NK-92 treated with Interleukin-12 subunit alpha and Interleukin-12 subunit beta, amount 100 ng/mL, for 24 hours (cell line): ENCODE measurements at regions not wholly inside any gene's neighbourhood (a gene's known extent, or its start where the extent isn't known, plus 50 kb on each side); places are given as distances from the start of the nearest gene placed in this dataset.

Experiments
- DNase-seq: peaks from one replicate; lab custom pipeline; 2025; lab: John Stamatoyannopoulos, UW

DNA sequence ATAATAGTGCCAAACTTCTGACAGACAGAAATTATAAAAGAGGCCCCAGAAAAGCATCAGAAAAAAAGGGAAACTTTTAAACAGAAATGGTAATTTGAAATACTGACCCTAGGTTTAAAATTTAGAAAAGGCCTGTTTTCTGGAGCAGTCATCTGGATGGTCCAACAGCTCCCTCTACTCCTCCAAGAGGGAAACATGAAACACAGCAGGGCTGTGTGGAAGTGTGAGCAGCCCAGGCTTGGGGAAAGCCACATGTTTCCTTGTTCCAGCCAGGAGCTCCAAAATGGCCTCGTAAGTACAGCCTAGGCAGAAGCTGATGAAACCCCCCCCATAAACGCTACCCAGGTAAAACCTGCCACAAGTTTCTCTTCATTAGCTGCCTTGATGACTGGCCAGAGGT lies 499.3 kb upstream of the ADAMTS16 start:
- DNase-seq: no peak

DNA sequence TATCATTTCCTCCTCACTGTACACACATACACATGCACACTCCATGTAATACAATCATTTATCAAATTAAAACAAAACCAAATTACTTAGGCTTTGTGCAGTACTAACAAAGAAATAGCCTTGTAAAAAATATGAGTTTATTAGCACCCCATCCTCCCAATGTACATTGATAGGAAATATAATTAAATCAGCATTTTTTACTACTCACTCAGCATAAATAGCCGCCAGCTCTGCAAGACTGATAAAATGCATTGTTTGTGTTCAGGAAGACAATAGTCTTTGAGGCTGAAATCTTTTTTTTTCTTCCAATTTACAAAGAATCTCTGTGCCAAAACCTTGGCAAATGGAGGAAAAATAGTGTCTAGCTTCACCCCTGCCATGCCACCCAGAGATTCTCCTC lies 497.6 kb upstream of the ADAMTS16 start:
- DNase-seq: no peak

DNA sequence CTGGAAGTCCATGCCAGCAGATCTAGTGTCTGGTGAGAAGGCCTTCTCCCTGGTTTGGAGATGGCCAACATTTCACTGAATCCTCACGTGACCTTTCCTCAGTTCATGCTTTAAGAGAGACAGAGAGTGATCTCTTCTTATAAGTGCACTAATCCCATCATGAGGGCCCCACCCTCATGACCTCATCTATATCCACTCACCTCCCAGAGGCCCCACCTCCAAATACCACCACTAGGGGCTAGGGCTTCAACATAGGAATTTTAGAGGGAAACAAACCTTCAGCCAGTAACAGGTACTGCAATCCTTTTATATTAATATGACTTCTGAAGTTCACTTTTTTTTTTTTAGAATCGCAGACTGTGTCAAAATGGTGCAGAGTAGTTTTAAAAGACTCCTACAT lies 496.9 kb upstream of the ADAMTS16 start:
- no peak for DNase-seq

DNA sequence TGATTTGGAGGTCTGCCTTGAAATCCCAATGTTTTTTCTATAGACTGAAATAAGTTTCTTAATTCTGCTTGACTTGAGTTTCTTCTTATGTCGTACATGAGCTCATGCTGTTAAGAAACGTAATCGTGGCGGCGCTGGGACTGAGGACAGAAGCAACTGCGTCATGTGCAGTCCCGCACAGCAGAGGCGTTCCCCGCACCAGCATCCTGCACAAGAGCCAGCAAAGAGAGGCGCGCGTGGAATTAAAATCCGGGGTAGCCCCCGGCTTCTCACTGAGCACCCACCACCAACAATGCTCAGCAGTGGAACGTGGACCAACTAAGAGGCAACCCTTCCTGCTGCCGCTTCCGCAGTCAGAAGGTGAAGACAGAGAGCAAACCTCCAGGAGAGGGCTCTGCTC lies 496.2 kb upstream of the ADAMTS16 start:
- DNase-seq: no peak

DNA sequence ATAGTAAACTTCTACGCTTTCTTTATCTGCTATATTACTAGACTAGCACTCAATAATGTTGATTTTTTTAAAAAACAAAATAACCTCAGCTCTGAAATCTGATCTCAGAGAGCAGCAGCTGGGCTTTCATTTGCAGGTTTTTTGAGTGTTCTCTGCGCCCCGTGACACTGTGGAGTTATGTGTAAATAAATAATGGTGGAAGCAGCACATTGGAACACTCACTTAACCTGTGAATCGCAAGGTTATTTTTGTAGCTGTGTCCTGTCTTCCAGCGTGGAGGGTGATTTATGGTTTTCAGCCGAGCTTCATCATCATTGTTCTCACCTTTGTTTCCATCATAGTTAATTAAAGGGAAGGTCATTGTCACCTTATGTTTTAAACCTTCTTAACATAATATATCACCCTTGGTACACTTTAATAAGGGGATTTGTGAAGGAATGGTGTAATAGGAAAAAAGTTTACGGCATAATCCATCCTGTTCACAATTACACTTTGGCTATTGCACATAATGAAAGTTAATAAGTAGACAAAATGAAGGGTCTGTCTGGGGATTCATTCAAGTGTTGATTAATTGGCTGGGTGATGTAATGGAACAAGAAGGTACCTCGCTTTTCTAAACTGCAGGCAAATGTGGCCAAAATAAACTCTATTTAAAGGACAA lies 493.3 kb upstream of the ADAMTS16 start:
- no peak for DNase-seq

DNA sequence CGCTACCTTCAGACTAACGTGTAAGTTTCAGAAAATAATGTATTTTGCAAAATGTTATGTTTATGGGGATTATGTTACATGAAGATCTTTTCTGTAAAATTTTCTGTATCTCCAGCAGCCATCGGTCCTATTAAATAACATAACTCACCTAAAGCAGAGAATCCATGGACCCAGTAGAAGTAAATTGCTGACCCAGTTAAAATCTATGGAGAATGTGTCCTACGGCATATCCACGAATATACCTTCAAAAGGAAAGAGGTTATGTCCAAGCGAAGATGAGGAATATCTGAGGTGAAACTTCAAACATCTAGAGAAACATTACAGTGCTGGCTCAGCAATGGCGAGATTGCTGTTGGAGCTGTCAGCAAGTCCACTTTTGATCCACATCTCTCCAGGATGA lies 492.2 kb upstream of the ADAMTS16 start:
- DNase-seq: no peak

DNA sequence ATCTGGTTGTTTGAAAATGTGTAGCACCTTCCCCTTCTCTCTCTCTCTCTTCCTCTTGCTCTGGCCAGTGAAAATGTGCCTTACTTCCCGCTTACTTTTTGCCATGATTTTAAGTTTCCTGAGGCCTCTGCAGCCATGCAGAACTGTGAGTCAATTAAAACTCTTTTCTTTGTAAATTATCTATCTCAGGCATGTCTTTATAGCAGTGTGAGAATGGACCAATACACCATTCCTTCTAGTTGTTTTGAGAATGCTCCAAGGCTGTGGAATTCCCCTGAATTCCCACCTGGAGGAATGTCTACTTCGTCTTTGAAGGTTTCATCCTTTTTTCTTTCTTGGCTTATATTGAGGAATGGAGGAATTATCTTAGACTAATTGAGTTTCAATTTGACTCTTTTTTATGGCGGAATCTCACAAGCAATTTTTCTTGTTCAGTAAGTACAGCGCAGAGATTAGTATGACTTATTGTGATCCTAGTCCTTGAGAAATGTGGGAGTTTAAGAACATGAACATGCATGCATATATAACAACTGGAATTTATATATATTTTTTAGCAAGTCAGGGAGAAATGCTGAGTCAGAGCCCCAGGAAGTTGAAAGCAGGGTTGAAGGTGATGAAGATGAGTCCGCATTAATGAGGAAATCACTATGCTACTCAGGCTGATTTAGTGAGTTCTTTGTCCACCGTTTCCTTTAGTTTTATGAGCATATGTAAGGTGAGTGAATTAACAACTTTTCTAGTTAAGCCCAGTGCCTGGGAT lies 488.1 kb upstream of the ADAMTS16 start:
- DNase-seq: no peak

DNA sequence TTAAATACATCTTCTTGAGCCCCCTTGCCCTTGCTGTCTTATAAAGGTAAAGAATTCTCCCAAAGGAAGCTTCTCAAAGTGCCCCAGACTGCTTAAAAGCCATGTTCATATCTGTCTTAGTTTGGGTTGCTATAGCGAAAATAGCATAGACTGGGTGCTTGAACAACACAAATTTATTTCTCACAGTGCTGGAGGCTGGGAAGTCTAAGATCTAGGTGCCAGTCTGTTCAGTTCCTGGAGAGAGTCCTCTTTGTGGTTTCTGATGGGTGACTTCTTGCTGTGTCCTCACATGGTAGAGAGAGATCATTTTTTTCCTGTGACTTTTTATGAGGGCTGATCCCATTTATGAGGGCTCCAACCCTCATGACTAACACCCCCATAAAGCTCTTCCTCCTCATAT lies 486.7 kb upstream of the ADAMTS16 start:
- no peak for DNase-seq

DNA sequence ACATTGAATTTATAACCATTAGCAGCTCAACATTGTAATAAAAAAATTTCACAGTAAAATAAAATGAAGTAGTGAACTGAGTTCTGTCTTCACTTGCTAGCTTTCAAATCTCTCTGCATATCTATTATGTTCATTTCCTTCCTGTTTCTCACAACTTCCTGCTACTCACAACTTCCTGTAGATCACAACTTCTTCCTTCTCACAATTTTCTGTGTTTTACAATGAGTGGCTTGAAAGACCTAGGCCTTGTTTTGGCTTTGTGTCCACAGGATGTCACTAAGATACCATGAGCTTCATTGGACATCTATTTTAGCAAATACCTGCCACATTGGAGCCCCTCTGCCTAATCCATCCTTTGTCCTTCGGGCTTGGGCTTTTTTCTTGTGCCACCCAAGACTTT lies 480.3 kb upstream of the ADAMTS16 start:
- no peak for DNase-seq

DNA sequence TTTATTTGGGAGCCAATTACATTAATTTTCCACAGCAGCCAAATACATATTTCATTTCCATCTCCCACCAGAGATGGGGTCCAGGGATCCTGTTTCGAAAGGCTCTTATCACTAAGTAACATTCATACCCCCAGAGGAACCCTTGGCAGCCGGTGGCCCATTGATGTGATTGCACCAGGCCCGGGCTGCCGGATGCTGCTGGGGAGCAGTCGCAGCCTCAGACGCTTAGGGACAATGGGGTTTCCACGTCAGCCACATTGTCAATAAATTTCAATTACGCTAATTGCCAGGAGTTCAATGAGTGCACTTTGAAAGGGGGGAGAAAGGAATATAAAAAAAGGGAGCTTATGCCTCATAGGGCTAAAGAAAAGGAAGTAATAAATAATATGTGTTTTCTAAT lies 478.8 kb upstream of the ADAMTS16 start:
- DNase-seq: no peak

DNA sequence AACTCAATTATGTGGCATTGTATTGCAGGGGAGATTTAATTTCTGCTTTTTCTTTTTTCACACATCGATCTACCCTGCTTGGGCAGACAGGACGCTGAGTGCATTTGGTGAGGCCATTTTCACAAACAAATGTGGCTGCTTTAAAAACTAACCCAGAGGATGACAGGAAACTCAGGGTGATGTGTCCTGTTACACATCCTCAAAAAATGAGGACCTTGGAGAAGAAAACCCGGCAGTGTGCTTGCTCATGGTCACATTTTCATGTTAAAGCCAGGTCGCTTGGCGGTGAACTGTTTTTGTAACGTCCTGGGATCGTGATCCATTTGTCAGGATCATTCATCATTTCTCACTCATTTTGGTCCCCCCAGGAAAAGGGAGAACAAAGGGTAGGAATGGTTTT lies 478.3 kb upstream of the ADAMTS16 start:
- no peak for DNase-seq

DNA sequence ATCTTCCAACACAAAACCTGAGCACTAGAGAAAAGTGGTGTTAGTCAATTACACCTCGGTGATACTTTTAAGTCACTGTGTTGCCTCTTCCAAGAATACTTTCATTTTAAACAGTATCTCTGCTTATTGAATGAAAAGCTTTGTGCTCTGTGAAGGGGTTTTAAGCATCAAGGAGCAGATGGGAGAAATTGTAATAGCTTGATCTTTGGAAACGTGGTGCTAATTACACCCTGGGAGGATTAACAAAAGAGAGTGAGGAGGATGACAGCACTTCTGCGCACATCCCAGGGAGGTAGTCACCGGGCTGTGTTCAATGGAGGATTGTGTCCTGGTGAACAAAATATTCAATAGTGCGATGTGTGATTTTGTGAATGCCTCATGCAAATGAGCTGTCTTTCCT lies 477.4 kb upstream of the ADAMTS16 start:
- DNase-seq: no peak

DNA sequence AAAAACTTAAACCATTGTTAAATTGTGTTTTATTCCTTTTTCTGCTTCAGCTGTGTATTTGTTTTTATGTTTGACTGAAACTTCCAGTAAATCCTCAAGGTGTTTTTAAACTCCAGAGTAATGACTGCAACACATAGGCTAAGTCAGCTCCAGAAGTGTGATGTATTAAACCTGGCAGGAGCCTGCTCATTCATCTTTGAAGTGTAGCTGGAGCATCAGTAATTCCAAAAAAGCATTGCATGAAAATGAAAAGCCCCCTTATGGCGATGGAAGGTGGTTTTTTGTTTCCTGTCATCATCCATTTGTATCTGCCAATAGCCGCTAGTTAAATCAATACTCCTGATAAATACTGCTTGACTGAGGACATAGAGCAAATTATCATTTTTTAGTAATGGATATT lies 474.2 kb upstream of the ADAMTS16 start:
- no peak for DNase-seq

DNA sequence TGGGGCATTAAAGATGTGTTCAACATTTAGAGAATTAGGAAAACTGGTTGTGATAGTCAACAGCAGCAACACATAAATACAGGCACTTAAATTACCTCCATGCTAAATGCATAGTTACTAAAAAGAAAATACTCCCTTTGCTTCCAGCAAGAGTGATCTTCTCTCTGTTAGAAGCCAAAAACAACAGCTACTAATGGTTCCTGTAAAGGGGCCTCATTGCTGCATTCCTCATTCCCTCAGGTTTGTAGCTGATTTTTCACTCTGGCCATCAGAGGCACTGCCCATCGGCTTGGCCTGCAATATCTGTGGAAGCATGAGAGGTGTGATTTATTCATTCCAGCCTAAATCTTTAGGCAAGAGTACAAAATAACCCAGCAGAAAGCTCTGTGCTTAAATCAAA lies 466.0 kb upstream of the ADAMTS16 start:
- DNase-seq: no peak

DNA sequence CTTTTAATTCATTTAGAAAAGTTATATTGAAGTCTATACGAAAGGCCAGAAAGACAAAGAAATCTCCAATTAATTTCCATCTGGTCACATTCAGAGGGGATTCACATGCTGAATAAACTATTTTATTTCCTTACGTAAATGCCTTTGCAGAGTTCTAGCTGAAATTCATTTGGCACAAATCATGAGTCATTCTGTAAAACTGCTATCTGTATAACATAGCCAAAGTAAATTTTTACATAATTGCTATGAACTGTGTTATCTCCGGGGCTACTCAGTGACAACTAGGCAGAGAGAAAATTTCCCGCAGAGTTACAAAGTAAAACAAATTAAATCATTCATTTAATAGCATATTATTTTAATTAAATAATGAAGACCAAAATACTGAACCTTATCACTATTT lies 463.2 kb upstream of the ADAMTS16 start:
- no peak for DNase-seq

DNA sequence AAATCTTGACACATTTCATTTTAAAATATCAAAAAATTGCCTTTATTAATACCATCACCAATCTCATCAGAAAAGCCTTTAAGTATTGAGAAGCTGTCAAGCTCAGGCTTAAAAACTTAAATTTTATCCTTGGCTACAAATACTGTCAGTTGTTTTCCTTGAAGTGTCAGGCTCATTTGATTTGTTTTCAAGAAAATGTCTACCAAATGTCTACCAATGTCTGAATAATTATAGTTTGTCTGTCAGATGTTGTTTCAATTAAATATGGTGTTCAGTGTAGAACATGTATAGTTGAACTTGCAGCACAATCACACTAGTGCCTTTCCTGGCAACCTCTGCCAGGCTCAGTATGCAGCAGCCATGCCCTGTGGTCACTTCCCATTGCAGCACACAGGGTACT lies 455.2 kb upstream of the ADAMTS16 start:
- DNase-seq: no peak

DNA sequence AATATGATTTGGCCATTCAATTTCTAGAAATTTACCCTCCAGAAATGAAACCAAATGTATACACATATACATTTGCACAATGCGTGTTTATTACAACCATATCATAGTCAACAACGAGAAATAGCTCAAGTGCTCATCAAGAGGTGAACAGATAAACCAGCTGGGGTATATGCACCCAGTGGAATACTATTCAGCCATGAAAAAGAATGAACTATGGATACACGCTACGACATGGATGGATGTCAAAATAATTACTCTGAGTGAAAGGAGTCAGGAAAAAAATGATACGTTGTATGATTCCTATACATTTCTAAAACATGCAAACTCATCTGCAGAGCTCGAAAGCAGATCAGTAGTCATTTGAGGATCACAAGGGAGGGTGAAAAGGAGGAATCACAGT lies 441.5 kb upstream of the ADAMTS16 start:
- no peak for DNase-seq

DNA sequence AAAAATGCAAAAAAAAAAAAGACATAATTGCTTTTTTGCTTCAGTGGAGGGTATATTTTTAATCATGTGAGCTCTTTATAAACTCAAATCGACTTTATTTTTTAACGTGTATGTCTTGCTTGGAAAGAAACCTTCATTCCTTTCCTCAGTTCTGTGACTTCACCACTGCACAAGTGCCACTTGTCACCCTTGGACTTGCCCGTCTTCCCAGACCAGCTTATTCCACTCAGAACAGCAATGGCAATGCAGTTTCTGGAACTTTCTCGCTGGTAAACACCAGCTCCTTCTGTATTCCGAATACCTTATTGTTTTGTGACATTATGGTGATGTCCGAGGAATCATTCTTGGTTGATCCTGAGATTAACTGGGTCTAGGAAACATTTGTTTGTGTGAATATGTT lies 440.5 kb upstream of the ADAMTS16 start:
- no peak for DNase-seq

DNA sequence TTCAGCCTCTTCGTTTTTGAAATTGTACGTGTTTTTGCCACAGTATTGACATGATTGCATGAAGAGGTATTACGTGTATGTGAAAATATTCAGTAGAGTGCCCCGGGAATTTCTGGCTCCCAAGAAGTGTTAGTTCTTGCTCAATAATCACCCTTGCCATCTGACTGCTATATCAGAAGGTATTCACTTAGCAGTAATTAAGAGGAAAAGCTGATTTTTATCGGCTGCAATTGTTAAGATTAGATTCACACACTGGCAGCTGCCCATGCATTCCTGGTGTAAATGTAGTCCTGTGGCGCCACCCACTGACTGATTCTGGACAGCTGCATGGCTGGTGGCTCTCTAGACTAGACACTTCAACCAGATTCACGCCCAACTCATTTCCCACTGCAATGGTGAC lies 440.1 kb upstream of the ADAMTS16 start:
- no peak for DNase-seq

DNA sequence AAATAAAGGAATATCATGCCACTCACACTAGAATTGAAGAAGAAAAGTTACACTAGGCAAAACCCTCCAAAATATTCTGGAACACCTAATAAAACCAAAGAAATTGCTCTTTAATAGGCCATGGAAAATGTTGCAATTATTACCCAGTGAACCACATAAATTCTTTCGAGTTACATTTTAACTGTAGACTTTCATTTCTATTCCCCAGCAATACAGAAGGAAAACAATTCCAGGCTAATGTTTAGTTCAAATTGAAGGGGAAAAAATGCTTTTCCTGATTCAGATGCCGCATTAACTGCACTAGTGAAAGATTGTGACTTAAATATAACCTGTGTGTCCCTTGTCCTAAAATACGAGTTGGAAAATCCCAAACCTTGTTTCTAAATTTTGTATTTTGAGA lies 439.3 kb upstream of the ADAMTS16 start:
- DNase-seq: no peak

DNA sequence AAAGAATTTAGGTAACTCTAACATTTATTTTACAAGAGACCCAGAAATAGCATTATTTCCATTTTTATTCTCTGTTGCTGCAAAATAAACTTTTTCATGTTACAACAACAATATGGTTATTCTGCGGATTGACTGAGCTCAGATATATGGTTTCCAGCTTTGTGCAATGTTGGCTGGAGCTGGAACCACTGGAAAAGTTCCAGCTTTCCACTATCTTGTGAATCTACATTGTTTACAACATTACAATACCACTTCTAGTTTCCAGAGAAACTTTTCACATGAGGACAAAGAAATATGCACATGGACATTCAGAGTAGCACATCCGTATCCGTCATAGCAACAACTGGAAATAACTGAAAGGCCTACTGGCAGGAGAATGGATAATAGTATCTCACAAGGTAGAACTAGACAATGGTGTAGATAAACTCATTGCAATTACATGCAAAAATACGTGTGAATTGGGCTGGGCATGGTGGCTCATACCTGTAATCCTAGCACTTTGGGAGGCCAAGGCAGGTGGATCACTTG lies 436.1 kb upstream of the ADAMTS16 start:
- no peak for DNase-seq

DNA sequence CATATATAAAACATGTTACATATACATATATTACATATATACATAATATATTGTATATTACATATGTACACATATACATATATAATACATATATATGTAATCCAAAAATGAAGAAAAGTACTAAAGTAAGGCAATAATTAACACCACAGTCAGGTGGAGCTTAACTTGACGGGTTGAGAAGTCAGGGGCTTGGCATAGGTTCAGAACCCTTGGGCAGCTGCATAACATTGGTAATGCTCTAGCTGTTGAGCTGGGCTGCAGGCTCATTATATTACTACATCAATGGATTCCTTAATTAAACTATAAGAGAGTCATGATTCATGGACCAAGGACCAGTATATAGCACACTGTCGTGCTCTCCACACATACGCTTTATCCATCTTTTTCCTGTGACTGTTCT lies 435.2 kb upstream of the ADAMTS16 start:
- no peak for DNase-seq

DNA sequence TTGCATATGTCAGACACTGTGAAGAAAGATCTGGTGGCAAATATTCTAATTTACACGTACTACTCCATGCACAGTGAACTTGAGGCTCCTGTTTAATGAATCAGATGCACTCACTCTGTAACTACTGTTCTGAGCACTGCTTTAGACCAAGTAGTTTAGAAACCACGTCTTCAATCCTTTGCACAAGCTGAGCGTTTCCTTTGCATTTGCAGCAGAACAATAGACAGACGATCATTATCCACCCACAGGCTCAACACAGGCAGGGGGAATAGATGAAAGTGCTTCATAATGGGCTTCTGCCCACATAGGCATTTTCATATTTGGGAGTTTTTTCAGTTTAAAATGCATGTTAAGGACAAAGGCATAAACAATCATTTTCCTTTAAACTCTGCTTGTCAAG lies 423.3 kb upstream of the ADAMTS16 start:
- DNase-seq: no peak

DNA sequence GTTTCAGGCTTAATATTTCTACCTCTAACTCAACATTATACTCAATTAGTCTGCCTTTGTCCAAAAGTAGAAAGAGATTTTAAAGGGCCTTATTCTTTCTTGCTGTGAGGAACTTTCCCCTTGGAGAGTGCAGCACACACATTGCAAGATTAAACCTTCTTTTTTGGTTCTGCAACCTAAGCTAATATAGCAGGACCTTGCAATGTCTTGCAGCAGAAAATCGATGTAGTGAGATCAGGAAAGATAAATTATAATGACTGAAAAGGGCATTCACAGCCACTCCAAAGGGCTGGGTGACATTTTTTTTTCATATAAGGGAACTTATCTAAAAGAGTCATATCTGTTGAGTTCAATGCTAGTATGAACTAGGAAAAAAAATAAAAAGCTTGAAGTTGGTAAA lies 422.7 kb upstream of the ADAMTS16 start:
- no peak for DNase-seq
